Endothelial cell of umbilical vein (primary cell): ENCODE measurements at regions not wholly inside any gene's neighbourhood (a gene's known extent, or its start where the extent isn't known, plus 50 kb on each side); places are given as distances from the start of the nearest gene placed in this dataset.

Experiments used
- BruUV-seq: library from RNA; stranded (reverse); fragments of 400-500 nt; replicated peaks from 2 replicates; lab custom pipeline; 2021; lab: Mats Ljungman, UMichigan
- CTCF ChIA-PET: fragments of 300-600, 350-600 bp; sonication (Branson Sonifier 250); formaldehyde crosslinking; loops from one replicate; lab custom pipeline; 2021; ENCODE audit warnings: antibody characterized with exemption, inconsistent platforms; lab: Charles Lee
- POLR2A ChIA-PET: fragments of 300-600, 350-600 bp; sonication (Branson Sonifier 250); formaldehyde crosslinking; loops from one replicate; lab custom pipeline; 2021; ENCODE audit warnings: antibody characterized with exemption, inconsistent platforms; lab: Charles Lee
- DNase-seq: peaks from one replicate; pipeline ENCODE4 v3.0.0-alpha.2; 2011; ENCODE audit warnings: low read depth, low spot score
- FAIRE-seq: peaks from 2 replicates; lab custom pipeline; 2011; peaks lifted over from hg19 to GRCh38; lab: Jason Lieb, UNC
- H2AFZ ChIP-seq: 2 replicates; pipeline ENCODE4 v1.6.0; 2012; ENCODE audit warnings: low read depth, low read length, control low read depth, inconsistent platforms
- H3K27ac ChIP-seq: 2 replicates; pipeline ENCODE4 v1.5.1; 2011; ENCODE audit warnings: low read depth, mild to moderate bottlenecking, control low read depth, low read length, moderate library complexity; ENCODE audit not compliant: insufficient read depth
- H3K27me3 ChIP-seq, 2 experiments: 2 replicates each; pipeline versions ENCODE4 v1.6.0 to v1.6.1; 2011; ENCODE audit warnings: low read length in 2 of 2, mixed read lengths in 1 of 2; ENCODE audit not compliant: control insufficient read depth in 2 of 2, insufficient read depth in 2 of 2
- H3K36me3 ChIP-seq, 2 experiments: 2 replicates in 1 of 2; 3 replicates in 1 of 2; pipeline ENCODE4 v1.5.1; 2011; ENCODE audit warnings: low read length in 2 of 2, mild to moderate bottlenecking in 1 of 2, moderate library complexity in 1 of 2; ENCODE audit not compliant: control insufficient read depth in 2 of 2, insufficient read depth in 2 of 2; ENCODE audit errors: extremely low read depth in 1 of 2
- H3K4me1 ChIP-seq: 3 replicates; pipeline ENCODE4 v1.5.1; 2011; ENCODE audit warnings: mild to moderate bottlenecking, low read length; ENCODE audit not compliant: control insufficient read depth, insufficient read depth; ENCODE audit errors: extremely low read depth
- H3K4me2 ChIP-seq: 2 replicates; pipeline ENCODE4 v1.6.1; 2011; ENCODE audit warnings: low read length, control low read depth, mixed read lengths; ENCODE audit not compliant: insufficient read depth
- H3K4me3 ChIP-seq, 3 experiments: fragments of 200-600 bp in 1 of 3; sonication (generic), shearing (Covaris generic) in 1 of 3; replicated peaks in 1 of 3; 2 replicates each; pipeline ENCODE4 v1.5.1; 2011 to 2016; ENCODE audit warnings: control low read depth in 3 of 3, low read length in 3 of 3, mild to moderate bottlenecking in 2 of 3, inconsistent platforms in 1 of 3, low read depth in 1 of 3, moderate library complexity in 1 of 3; ENCODE audit not compliant: insufficient read depth in 1 of 3
- H3K79me2 ChIP-seq: 2 replicates; pipeline ENCODE4 v1.6.0; 2012; ENCODE audit warnings: low read length, inconsistent platforms; ENCODE audit not compliant: control insufficient read depth, insufficient read depth
- H3K9ac ChIP-seq: replicated peaks from 2 replicates; pipeline ENCODE3; 2011; ENCODE audit warnings: low read length, control low read depth; ENCODE audit not compliant: insufficient read depth; ENCODE audit errors: extremely low read depth
- H3K9me1 ChIP-seq: replicated peaks from 3 replicates; pipeline ENCODE4 v1.6.0; 2011; ENCODE audit warnings: mild to moderate bottlenecking, low read length; ENCODE audit not compliant: control insufficient read depth, insufficient read depth; ENCODE audit errors: extremely low read depth
- H3K9me3 ChIP-seq: replicated peaks from 2 replicates; pipeline ENCODE4 v1.5.1; 2012; ENCODE audit warnings: low read length, inconsistent platforms; ENCODE audit not compliant: control insufficient read depth, insufficient read depth
- H4K20me1 ChIP-seq: replicated peaks from 2 replicates; pipeline ENCODE3; 2011; ENCODE audit warnings: mild to moderate bottlenecking, low read length; ENCODE audit not compliant: control insufficient read depth, insufficient read depth; ENCODE audit errors: extremely low read depth
- EZH2 ChIP-seq: IDR thresholded peaks from 2 replicates; pipeline ENCODE4 v1.6.1; 2012; ENCODE audit warnings: borderline replicate concordance, low read depth, mild to moderate bottlenecking, moderate library complexity, low read length, inconsistent platforms; ENCODE audit not compliant: severe bottlenecking
- GATA2 ChIP-seq: IDR thresholded peaks from 2 replicates; pipeline ENCODE4 v1.7.0; 2011; ENCODE audit warnings: low read depth, mild to moderate bottlenecking, moderate library complexity, mixed read lengths, low read length; ENCODE audit not compliant: insufficient read length, insufficient read depth
- MYC ChIP-seq: IDR thresholded peaks from one replicate; pipeline ENCODE4 v1.6.1; 2011; ENCODE audit warnings: mild to moderate bottlenecking, low read depth, low read length
- dilution Hi-C: fragments of 300-500 bp; cut with MboI; formaldehyde crosslinking; loops from one replicate; pipeline ENCODE4 v1.15.0; 2019; ENCODE audit warnings: low sequenced_read_pairs; ENCODE audit not compliant: extremely low pct_ligation_motif_present
- intact Hi-C: fragments of 100-400 bp; cut with micrococcal nuclease; formaldehyde crosslinking; loops from one replicate; pipeline ENCODE4 v1.10.0; 2022
- TF ChIP-seq, protein P1 (sequence below): IDR thresholded peaks from 2 replicates; pipeline ENCODE4 v1.6.1; 2011; ENCODE audit not compliant: insufficient read depth, insufficient read length

DNA sequence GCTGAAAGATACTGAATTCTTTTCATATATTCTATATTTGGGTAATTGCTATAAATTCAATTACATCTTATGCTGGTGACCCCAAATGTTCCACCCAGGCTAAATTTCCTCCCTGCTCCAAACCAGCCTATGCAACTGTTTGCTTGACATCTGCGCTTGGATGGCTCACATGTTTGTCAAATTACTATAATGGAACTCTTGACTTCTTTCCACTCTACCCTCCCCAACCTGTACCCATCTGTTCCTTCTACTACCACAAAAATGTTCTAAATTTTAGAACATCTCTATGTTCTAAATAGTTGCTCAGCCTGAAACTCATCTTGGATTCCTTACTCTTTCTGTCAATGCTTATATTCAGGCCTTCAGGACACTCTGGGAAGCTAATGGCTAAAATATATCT is 249.9 kb upstream of the SMIM30 start:
- H2AFZ ChIP-seq = no peak overlapping the region
- H3K9ac ChIP-seq = no peak overlapping the region
- ChIA-PET POLR2A (no interaction called here), CTCF (no interaction called here)
- FAIRE-seq (no peak), DNase-seq (no peak)
- no peak overlapping the region for H3K27ac ChIP-seq
- no peaks in the 10 kb centered on the region for H3K4me1 ChIP-seq
- H3K9me3 ChIP-seq = no peaks in the 10 kb centered on the region
- H4K20me1 ChIP-seq = no peaks in the 10 kb centered on the region
- H3K79me2 ChIP-seq = no peaks in the 10 kb centered on the region
- TF ChIP-seq, protein P1, sequence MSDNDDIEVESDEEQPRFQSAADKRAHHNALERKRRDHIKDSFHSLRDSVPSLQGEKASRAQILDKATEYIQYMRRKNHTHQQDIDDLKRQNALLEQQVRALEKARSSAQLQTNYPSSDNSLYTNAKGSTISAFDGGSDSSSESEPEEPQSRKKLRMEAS = no peak
- TF ChIP-seq GATA2 = no peak
- BruUV-seq = no TSS peak
- H3K4me2 ChIP-seq = no peak overlapping the region
- intact Hi-C loops = no loop called here
- dilution Hi-C loops = no loop called here
- H3K27me3 ChIP-seq = no peaks in the 10 kb centered on the region
- H3K36me3 ChIP-seq = no peaks in the 10 kb centered on the region
- H3K4me3 ChIP-seq = no peak overlapping the region
- no peaks in the 10 kb centered on the region for H3K9me1 ChIP-seq

DNA sequence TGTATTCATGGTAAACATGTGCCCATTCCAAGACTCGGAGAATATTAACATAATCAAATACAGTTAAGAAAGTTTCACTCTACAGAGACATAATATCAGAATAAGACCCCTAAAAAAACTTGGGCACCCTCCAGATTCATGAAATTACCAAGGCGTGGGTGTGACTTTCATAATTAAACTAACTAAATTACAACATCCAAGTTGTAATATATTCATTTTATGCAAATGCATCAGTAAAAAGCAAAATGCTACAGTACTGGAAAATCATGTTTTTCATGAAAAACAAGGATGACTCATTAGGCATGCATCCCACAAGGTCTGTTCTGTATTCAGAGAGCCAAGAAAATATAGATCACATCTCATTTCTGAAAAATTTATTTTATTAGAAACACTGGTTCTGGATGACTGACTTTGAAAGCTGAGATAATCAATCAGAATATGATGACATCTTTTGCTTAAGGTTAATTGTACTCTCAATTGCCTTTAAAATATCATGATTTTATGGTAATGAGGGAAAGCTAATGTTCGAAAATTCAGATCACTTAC is 248.8 kb upstream of the SMIM30 start:
- POLR2A ChIA-PET = no interaction called here
- BruUV-seq = no TSS peak
- H4K20me1 ChIP-seq = no peaks in the 10 kb centered on the region
- H3K9me1 ChIP-seq = no peaks in the 10 kb centered on the region
- intact Hi-C loops = no loop called here
- no peak overlapping the region for H3K4me2 ChIP-seq
- no peak overlapping the region for H3K27ac ChIP-seq
- TF ChIP-seq MYC (no peak), EZH2 (no peak)
- DNase-seq (no peak), FAIRE-seq (no peak)
- H3K9me3 ChIP-seq = no peaks in the 10 kb centered on the region
- H2AFZ ChIP-seq = no peak overlapping the region
- H3K4me3 ChIP-seq = no peak overlapping the region
- no peaks in the 10 kb centered on the region for H3K4me1 ChIP-seq
- H3K79me2 ChIP-seq = no peaks in the 10 kb centered on the region
- H3K27me3 ChIP-seq = no peaks in the 10 kb centered on the region
- CTCF ChIA-PET = no interaction called here
- no peak overlapping the region for H3K9ac ChIP-seq
- no peaks in the 10 kb centered on the region for H3K36me3 ChIP-seq
- dilution Hi-C loops = no loop called here
